GM18909 (cell line): ENCODE measurements at regions not wholly inside any gene's neighbourhood (a gene's known extent, or its start where the extent isn't known, plus 50 kb on each side); places are given as distances from the start of the nearest gene placed in this dataset.
"Not testable (repeated sequence)": the region's sequence is repeated elsewhere in the genome, so short reads cannot be mapped to it uniquely, and the experiment has no call there.

Experiments used
- ATAC-seq: cut with Tn5 transposase; IDR thresholded peaks from one replicate; pipeline ENCODE4 v1.9.1; 2021; ENCODE audit warnings: mild to moderate bottlenecking; ENCODE audit not compliant: unreplicated experiment, poor library complexity

DNA sequence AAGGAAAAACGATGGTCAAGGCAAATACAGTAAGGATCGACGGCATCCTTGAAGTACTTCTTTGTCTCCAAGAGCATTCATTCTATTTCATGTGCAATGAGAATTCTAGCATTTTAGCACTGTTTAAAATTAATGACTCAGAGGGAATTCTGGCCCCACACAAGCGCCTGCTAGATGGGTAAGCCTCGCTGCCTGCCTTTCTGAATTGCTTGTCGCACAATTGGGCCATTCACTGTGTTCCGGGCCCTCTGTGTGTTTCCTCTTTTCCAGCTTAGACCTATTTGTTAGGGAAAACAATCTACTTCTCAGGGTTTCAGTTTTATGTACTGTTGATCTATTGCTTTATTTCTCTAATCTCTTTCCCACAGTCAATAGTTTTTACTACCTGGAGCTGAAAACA is 204.7 kb upstream of the ZNF32 start:
- ATAC-seq: no peak

DNA sequence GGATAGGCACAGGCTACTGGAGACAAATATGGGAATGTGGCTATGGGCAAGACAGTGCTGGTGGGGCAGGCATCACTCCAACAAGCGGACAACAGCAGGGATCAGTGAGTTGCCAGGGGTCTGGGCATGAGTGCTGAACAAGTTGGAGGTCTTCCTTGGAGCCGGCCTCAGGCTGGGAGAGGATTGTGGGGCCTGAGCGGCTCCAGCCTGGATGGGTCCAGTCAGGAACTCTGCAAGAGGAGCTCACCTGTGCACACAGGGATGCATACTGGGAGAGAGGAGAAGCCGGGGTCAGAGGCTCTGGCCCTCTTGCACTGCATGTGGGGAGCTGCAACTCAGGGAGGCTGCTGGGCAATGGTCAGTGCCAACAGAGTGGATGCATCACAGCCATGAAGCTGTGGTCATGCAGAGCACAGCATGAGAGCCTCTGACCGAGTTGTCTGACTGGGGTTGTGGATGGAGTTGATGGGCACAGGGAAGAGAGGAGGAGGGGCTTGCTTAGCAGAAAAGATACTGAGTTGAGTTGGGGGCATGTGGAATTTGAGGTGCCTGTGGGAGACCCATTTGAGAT is 204.0 kb upstream of the ZNF32 start:
- no peak for ATAC-seq

DNA sequence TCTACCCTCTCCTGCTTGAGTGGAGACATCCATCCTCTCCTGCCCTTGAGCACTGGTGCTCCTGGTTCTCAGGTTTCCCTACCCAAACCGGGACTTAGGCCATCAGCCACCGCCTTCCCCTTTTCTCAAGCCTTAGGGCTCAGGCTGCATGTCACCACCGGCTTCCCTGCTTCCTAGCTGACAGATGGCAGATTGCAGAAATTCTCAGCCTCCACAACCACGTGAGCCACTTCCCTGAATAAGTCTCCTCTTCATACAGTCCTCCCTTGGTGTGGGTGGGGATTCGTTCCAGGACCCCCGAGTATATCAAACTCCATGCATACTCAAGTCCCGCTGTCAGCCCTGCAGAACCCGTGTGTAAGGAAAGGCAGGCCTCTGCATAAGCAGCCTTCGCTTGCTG is 203.5 kb upstream of the ZNF32 start:
- no peak for ATAC-seq

DNA sequence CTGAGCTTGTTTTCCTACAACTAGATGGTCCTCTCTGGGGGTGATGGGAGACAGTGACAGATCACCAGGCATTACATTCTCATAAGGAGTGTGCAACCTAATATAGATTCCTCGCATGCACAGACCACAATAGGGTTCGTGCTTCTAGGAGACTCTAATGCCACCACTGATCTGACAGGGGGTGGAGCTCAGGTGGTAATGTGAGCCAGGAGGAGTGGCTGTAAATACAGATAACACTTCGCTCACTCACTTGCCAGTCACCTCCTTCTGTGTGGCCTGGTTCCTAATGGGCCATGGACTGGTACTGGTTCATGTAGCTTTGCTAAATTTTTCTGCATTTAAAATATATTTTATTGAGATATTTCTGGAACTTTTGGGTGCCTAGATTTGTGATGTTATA is 202.3 kb upstream of the ZNF32 start:
- no peak for ATAC-seq

DNA sequence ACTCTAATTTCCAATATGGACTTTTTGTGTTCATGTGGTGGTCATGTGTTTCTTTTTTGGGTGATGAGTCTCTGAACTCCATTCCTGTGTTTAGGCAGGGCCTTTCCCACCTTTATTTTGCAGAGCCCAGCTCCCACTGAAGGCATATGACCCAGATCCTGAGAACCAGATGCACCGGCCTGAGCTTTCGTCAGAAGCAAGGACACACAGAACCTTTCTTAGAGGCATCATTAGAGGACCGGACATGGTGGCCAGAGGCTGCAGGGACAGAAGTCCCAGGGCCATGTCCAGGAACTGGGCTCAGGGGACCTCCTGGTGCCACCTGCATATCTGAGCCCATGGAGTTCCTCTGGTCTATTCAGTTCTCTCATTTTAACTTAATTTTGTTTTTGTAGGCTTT is 200.9 kb upstream of the ZNF32 start:
- no peak for ATAC-seq

DNA sequence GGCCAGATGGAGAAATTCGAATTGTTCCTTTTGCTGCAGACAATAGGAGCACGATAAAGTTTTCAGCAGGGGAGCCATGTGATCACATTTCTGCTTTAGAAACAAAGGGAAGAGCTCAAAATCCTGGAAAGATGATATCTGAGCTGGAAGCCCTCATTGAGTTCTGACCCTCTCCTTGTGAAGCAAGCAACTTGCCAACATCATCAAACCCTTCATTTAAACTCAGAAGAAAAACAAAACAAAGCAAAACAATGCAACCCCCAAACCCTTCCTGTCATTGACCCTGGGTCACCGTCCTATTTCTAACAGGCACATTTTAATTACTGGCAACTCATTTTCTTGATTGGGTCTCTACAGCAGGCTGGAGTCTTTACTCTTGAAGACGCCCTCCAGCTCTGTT is 198.3 kb upstream of the ZNF32 start:
- ATAC-seq: no peak

DNA sequence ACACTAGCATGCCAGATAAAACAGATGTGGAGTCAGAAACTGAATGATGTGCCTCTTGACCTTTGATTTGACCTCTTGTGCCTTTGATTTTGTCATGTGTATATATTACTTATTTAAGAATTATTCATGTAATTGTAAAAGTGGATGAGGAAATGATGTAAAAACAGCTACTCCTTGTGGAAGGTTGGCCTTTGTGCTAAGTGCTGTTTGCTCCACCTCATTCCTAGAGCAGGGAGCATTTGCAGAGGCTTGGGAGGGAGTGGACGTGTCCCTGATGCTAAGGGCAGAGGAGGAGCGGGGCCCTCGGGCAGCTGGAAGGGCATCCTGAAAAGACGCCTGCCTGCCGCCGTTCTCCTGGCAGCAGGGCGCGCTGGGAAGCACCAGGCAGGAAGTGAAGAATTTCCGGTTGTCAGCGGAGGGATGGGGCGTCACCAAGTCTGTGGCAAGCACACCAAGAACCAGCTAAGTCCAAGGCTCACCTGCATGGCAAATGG is 197.6 kb upstream of the ZNF32 start:
- ATAC-seq: peak; percentile 64

DNA sequence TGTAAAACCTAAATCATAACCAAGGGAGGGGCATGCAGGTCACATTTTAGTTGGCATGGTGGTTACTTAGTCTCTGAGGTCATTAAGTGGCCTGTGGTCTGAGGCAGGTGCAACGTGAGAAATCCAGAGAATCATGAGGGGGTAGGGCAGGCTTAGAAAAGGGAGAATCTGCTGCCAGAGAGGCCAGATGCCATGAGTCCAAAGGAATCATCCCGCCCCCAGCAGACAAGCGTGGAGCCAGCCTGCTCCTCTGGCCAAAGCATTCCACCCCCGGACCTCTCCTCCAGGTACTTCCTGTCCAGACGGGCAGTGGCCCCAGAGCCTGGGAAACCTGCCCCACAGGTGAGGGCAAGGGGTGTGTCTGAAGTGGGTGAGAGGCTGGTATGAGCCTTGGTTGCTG is 196.4 kb upstream of the ZNF32 start:
- no peak for ATAC-seq

DNA sequence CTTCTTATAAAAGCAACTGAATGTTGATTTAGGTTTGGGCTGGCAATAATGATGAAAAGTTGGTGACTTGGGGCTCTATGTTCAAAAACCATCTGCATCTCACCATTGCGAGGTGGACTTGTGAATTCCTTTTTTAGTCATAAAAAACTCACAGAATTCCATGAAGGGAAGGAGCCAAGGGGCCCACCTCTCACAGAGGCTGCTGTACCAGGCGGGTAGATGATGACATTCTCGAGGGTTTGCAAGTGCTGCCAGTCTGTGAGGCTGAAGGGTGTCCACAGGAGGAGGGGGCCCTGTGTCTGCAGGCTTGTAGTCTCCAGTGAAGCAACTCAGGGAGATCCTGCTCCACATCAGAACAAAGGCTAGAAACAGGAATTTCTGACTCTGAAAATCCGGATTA is 195.5 kb upstream of the ZNF32 start:
- no peak for ATAC-seq

DNA sequence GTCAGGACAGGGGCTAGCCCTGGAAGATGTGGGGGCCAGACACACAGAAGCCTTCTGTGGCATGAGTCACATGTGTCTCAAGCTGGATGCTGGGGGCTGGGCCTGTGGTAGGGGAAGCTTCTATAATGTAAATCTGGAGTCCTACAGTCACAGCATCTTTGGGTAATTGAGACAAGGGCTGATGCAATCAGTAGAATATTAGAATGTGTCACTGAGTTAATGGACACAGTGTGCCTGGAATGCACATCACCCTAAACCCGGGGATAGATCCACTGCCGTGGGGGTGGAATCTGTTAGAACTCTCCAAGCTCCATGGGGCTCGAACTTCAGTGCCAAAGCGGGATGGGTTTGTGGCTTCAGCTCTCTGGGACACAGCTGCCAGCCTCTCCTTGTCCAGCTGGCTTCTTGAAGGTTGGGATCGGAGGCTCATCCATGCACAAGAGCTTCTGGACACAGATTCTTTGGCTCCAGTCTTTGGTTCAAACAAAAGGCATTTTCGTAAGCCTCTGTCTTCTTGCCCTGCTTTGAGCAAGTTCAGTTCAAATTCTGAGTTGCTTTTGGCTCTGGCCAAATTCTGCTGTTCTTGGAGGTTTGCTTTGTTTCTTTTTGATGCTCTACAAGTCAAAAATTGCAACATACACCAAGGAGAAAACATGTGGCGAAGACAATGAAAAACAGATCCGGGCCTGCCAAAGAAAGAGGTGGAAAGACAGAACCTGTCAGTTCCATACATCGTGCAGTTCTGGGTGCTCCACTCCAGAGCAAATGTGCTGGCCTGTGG is 194.8 kb upstream of the ZNF32 start:
- ATAC-seq: no peak

DNA sequence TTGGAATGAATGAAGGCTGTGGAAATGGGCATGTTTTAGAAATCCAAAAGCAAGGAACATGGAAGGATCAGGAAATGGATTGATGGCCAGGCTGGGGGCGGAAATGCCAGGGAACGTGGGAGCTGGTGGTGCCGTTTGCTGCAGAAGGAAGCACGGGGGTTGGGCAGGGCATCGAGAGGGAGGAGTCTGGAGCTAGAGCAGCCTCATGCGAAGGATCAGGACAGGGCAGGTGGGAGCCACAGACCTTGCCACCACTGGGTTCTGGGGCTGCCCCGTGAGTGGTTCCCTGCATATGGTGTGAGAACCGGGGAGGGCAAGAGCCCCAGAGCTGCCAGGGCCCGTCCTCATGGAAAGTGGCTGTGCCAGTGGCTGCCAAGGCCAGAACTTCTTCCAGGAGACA is 193.8 kb upstream of the ZNF32 start:
- ATAC-seq: no peak

DNA sequence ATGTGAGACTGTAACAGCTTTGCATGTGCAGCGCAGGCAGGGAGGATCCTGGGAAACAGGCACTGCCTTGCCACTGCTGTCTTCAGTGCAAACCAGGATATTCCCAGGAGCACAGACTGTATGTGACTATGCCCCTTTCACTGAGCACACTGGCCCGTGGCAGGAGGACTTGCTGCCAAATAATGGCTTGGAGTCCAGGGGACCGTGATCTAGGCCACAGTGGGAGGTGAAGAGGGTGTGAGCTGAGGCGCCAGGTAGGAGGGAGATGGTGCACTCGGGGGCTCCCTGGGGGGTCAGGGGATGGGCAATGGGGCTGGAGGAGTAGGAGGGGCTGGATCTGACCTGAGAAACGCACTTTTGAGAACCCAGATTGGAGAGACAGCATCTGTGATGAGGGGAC is 193.4 kb upstream of the ZNF32 start:
- ATAC-seq: no peak

DNA sequence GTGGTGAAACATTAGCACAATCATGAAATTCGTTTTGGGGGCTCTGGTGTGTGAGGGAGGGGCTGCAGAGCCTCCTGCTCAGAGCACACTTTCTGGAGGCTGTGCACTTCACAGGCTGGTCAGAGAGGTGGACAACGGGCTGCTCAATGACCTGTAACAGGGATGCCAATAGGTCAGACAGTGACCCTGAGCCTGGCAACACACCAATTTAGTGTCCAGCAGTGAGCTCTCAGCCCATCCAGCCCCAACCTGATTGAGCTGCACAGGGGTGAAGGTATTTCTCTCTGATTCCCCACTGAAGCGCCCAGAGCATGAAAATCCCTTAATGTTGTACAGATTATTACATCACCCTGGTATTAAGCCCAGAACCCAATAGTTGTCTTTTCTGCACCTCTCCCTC is 191.3 kb upstream of the ZNF32 start:
- ATAC-seq: no peak

DNA sequence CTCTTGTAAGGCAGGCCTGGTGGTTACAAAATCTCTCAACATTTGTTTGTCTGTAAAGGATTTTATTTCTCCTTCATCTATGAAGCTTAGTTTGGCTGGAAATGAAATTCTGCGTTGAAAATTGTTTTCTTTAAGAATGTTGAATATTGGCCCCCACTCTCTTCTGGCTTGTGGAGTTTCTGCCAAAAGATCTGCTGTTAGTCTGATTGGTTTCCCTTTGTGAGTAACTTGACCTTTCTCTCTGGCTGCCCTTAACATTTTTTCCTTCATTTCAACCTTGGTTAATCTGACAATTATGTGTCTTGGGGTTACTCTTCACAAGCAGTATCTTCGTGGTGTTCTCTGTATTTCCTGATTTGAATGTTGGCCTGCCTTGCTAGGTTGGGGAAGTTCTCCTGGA is 186.1 kb upstream of the ZNF32 start:
- not testable (repeated sequence) for ATAC-seq

DNA sequence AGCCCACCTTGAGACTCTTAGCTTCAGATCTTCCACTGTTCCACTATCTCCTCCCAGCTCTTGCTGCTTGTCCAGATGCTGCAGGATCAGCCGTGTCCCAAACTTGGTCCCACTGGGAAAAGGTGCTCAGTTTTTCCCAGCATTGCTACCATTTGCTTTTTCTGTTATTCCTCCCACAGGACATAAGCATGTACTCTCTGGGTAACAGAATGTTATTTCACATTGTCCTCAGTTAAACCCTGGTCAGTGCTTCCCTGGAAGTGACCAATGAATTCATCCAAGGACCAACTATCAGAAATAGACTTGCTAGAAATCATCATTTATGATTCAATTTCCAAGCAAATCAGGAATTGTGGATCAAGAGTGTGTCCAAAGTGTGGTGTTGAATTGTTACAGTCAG is 179.2 kb upstream of the ZNF32 start:
- no peak for ATAC-seq

DNA sequence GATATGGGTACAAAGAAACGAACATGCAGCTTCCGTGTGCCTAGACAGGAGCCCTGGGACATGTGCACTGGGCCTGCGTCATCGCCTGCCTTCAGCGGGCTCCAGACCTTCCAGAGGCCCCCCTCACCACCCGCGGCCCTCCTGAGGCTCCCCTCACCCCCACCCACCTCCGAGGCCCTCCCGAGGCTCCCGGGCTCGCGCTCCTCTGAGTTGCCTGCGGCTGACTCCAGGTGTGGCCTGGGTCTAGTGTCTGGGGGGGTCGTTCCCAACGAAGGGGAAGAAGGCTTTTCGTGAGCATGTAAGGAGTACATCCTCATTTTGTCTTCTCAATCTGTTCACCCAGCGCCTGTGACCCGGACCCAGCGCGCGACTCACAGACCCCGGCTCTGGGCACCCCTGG is 177.3 kb upstream of the ZNF32 start:
- ATAC-seq: no peak

DNA sequence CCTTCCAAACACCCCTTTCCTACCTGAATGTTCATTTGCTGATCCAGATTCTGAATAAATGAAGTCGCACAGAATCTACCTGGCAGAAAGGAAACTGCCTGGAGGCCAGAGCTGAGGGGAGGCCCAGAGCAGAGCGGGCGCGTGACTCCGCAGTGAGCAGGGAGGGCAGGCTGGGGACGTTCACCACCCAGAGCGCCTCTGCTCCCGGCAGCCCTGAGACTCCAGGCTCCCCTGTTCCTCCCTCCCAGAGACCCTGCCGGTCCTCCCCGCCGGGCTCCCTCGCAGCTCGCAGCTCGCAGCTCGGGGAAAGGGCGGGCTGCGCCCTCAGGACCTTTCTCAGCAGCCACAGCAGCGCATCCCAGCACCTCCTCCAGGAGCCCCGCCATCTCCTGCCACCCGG is 176.7 kb upstream of the ZNF32 start:
- no peak for ATAC-seq

DNA sequence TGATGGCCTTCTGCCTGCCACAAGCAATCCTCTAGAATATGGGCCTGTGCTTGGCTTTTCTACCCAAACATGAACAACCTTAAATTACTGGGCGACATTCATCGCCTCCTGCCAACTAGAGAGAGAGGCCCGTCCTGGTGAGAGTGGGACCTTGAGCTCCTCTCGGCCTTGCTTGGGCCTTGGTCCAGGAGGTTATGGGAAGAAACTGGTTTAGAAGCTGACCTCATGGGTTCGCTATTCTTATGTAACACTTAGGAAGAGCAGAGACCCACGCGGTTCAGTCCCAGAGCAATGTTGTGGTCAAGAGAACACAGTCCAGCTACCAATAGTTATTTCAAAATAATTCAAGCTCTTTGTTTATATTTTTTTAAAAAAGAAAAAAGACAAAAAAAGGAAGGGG is 176.3 kb upstream of the ZNF32 start:
- no peak for ATAC-seq

DNA sequence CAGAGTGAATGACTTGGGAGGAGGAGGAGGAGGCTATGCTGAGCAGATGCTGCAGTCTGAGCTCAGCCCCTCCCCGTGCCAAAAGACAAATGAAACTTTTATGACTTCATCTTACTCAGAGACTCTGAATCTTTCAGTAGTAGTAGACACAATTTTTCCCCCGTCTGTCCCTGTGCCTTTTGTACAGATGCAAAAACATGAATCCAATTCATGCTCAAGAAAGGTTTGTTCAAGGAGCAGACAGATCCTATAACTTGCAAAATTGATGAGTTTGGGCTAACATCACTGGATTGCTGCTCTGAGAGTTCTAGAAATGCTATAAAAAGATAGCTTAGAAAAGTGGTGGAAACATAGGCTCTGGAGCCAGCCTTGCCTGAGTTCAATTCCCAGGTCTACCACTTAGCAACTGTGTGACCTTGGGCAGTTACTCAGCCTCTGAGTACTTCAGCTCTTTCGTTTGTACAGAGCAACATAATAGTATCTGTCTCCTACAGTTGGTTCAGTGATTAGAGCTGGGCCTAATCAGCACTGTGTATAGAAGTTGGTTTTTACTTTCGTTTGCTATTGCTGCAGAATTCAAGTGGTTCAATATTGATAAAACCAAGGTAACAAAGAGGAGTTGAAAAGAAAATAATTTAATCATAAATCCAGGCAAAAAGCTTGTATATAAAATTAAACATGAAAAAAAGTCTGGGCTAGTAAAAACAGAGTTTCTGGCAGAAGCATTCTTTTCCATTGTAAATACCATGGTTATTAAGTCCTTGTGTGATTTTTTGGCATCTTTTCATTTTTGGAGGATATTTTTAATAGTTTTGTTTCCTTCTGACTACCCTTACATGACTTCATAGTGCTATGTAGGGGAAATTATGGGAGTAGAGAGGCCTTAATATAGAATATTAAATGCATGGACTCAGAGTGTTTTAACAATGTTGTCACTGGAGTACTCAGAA is 174.2 kb upstream of the ZNF32 start:
- ATAC-seq: no peak

DNA sequence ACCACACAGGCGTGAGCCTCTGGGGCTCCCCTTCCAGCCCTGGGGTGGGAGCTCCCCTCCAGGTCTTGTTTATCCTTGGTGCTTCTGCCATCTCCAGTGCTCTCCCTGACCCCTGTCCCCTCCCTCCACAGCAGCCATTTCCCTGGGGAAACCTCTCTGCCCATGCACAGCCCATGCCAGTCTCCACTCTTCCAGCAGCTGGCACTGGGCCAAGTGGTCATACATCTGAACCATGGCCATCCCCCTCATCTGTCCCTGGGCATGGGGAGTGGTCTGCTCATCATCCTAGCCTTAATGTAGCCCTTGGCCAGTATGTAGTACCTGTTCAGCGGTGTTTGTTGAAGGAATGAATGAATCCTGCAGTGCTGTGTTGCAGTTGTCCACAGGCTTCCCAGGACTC is 172.4 kb upstream of the ZNF32 start:
- no peak for ATAC-seq

DNA sequence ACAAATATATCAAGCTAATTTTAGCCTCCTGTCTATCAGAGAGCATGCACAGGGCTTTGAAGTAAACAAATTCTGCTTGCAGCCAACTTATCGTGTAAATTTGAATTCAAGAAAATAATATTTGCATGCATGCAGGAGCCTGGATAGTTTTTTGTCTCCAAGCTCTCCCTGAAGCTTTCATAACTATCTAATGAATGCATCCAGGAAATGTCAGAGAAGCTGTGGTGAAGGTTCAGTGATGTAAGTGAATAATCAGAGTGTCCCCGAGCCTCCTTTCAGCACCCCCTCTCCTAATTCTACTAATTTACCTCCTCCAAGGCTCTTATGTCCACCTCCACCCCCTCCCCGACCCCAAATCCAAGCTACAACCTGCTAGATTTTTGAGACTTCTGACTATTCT is 172.0 kb upstream of the ZNF32 start:
- no peak for ATAC-seq
